Fibroblast of the aortic adventitia (primary cell): ENCODE measurements at regions not wholly inside any gene's neighbourhood (a gene's known extent, or its start where the extent isn't known, plus 50 kb on each side); places are given as distances from the start of the nearest gene placed in this dataset.

ENCODE experiments used
- DNase-seq: peaks from one replicate; pipeline ENCODE4 v3.0.0-alpha.2; 2010; ENCODE audit warnings: low read depth
- H3K4me3 ChIP-seq: 2 replicates; pipeline ENCODE4 v1.5.1; 2011; ENCODE audit warnings: low read depth, mild to moderate bottlenecking, control low read depth, low read length, moderate library complexity
- TF ChIP-seq, protein P1 (sequence below): IDR thresholded peaks from 2 replicates; pipeline ENCODE4 v1.5.1; 2011; ENCODE audit warnings: mild to moderate bottlenecking, low read length, control low read depth, inconsistent platforms; ENCODE audit not compliant: insufficient read depth

DNA sequence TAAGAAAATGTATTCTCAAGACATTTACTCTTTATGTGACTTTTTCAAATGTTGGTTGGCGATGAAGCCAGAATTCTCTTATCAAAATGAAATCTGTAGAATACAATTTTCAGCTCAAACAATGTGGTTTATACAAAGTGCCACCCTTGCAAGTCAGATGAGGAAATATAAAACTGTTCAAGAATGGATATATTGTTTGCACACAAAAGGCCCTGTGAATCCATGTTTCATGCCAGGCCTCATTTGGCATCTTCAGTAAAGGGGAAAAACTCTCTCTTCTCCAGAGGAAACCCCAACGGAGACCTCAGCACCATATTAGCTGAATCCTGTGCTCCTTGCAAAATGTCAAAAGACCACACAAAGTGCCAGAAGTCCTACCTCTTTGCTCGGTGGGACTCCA lies 310.4 kb downstream of the RRAGC start:
- no peak for DNase-seq
- TF ChIP-seq, protein P1, sequence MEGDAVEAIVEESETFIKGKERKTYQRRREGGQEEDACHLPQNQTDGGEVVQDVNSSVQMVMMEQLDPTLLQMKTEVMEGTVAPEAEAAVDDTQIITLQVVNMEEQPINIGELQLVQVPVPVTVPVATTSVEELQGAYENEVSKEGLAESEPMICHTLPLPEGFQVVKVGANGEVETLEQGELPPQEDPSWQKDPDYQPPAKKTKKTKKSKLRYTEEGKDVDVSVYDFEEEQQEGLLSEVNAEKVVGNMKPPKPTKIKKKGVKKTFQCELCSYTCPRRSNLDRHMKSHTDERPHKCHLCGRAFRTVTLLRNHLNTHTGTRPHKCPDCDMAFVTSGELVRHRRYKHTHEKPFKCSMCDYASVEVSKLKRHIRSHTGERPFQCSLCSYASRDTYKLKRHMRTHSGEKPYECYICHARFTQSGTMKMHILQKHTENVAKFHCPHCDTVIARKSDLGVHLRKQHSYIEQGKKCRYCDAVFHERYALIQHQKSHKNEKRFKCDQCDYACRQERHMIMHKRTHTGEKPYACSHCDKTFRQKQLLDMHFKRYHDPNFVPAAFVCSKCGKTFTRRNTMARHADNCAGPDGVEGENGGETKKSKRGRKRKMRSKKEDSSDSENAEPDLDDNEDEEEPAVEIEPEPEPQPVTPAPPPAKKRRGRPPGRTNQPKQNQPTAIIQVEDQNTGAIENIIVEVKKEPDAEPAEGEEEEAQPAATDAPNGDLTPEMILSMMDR, result no peak
- H3K4me3 ChIP-seq, result no peak overlapping the region

DNA sequence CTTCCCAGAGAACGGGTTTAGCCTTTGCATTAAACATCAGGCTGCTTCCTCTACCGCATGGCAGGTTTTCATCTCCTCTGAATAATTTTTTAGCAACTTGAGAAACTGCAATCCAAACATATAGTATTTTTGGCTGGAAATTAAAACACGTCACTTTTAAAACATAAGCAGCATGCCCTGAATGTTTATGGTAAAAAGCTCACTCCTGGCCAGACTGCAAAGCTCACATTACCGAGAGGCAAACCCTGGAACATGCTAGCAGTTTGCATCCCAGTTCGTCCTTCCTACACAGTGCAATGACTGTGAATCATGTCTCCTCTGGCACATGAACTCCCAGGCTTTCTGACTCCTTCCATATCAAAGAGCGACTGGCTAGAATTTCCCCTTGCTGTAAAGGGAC lies 312.3 kb downstream of the RRAGC start:
- TF ChIP-seq, protein P1, result no peak
- H3K4me3 ChIP-seq, result no peak overlapping the region
- no peak for DNase-seq

DNA sequence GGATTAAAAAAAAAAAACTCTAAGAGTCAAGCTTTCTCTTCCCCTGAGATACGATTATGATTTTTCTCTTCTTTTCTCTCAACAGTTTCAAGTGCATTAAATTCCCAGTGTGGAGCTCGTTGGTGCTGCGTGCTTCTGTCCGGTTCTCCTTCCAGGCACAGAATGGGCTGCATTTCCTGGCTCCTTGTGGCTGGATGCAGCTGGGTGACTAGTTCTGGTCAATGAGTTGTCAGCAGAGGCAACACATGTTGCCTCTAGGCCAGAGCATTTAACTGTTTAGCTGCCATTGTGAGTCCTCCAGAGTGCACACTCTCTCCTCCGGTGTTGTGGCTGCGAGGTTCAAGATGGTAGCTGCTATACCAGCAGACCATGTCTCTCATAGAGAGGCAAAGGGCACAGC lies 312.9 kb downstream of the RRAGC start:
- no peak for DNase-seq
- no peak overlapping the region for H3K4me3 ChIP-seq
- TF ChIP-seq, protein P1, result no peak

DNA sequence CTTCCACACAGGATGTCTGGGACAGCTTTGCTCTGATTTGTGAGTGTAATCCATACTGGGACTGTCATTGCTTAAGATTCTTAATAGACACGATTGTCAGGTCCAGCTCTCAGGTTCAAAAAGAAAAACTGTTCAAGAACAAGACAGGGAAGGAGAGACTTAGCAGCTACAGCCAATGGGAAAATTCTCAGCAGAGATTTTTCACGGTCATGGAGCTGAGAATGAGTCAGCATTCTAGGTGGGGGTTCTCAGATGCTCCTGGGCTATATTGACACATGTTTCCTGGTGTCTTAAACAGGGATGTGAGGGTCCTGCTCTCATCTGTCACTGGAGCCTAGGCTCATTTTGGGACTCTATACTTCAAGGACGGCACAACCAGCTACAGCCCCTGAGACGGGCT lies 318.3 kb downstream of the RRAGC start:
- TF ChIP-seq, protein P1, result no peak
- DNase-seq, result no peak
- no peak overlapping the region for H3K4me3 ChIP-seq

DNA sequence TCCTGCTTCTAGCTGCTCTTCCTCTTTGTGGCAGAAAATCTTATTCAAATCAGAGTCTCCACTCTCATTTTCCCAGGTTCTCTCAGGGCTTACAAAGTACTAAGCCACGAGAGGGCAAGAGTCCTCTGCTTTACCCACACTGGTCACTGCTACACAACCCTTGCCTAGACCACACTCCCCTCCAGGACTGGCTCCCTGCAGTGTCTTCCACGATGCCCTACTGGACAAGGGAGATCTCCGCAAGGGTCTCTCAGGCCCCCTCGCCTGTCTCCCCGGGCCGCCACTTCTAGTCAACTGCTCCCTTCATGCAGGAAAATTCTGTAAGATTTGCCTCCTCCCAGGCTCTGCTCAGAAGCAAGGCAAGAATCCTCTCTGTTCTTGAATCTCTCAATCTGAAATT lies 319.6 kb downstream of the RRAGC start:
- TF ChIP-seq, protein P1, result no peak
- DNase-seq, result no peak
- no peak overlapping the region for H3K4me3 ChIP-seq

DNA sequence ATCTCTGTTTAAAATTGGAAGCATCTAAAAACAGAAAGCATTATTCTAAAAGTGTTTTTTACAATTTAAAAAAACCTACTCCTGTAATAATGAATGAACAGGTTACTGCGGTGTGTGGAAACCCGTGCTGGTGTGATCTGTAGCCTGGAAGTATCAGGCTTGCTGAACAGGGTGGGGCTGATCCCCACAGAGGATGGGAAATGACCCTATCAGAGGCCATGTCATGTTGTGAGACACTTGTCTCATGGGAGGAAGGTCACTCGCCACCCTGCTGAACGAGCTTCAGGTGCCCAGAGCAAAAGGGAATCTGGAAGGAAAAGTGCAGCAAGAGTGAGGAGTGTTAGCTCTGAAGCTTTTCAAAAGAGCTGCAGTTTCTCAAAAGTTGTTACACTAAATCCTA lies 320.7 kb downstream of the RRAGC start:
- TF ChIP-seq, protein P1, result no peak
- H3K4me3 ChIP-seq, result no peak overlapping the region
- no peak for DNase-seq

DNA sequence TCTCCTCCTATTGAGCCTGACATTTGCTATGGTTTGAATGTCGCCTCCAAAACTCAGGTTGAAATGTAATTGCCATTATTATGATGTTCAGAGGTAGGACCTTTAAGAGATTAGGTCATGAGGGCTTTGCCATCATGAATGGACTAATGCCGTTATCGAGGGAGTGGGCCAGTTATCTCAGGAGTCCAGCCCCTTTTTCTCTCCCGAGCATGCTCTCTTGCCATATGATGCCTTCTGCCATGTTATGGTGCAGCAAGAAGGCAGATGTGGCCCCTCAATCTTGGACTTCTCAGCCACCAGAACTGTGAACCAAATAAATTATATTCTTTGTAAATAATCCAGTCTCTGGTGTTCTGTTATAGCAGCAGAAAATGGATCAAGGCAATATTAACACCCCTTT lies 323.5 kb downstream of the RRAGC start:
- DNase-seq, result no peak
- TF ChIP-seq, protein P1, result no peak
- H3K4me3 ChIP-seq, result no peak overlapping the region
